ENCODE measurements at regions not wholly inside any gene's neighbourhood (a gene's known extent, or its start where the extent isn't known, plus 50 kb on each side); places are given as distances from the start of the nearest gene placed in this dataset.

- ATAC-seq (ENCODE audit: low read depth) (no peak), DNase-seq (ENCODE audit: low spot score) (no peak)
- H3K9me3 ChIP-seq (ENCODE audit: severe bottlenecking): no peaks in the 10 kb centered on the region
- no peaks in the 10 kb centered on the region for H3K36me3 ChIP-seq (ENCODE audit: low read depth)
- H3K27me3 ChIP-seq (ENCODE audit: insufficient read depth, poor library complexity, severe bottlenecking): no peaks in the 10 kb centered on the region
- H3K4me1 ChIP-seq (ENCODE audit: insufficient read depth, poor library complexity, severe bottlenecking): peaks cover 15% of the 10 kb centered on the region
- H3K4me3 ChIP-seq (ENCODE audit: severe bottlenecking): no peak overlapping the region
- peak overlapping the region; percentile 58 for H3K27ac ChIP-seq (ENCODE audit: poor library complexity, severe bottlenecking)
- no peak for TF ChIP-seq CTCF (IDR thresholded peaks at IDR 0.05; ENCODE audit: poor library complexity, severe bottlenecking)
These were observed 201.9 kb downstream of the LY86 start for GRCh38 chr6:6790393-6790792.

- DNase-seq (ENCODE audit: low spot score) (no peak), ATAC-seq (ENCODE audit: low read depth) (peak; percentile 99)
- Histone ChIP-seq H3K36me3 (ENCODE audit: low read depth) (no peaks in the 10 kb centered on the region), H3K4me1 (ENCODE audit: insufficient read depth, poor library complexity, severe bottlenecking) (peaks cover 15% of the 10 kb centered on the region), H3K4me3 (ENCODE audit: severe bottlenecking) (no peak overlapping the region), H3K27ac (ENCODE audit: poor library complexity, severe bottlenecking) (peak overlapping the region; percentile 58), H3K27me3 (ENCODE audit: insufficient read depth, poor library complexity, severe bottlenecking) (no peaks in the 10 kb centered on the region), H3K9me3 (ENCODE audit: severe bottlenecking) (no peaks in the 10 kb centered on the region)
- TF ChIP-seq CTCF (IDR thresholded peaks at IDR 0.05; ENCODE audit: poor library complexity, severe bottlenecking): no peak
These were observed 202.4 kb downstream of the LY86 start for GRCh38 chr6:6790891-6791290.

- DNase-seq (ENCODE audit: low spot score): no peak
- no peak for TF ChIP-seq CTCF (IDR thresholded peaks at IDR 0.05; ENCODE audit: poor library complexity, severe bottlenecking)
- Histone ChIP-seq H3K4me3 (ENCODE audit: severe bottlenecking) (no peak overlapping the region), H3K27ac (ENCODE audit: poor library complexity, severe bottlenecking) (no peak overlapping the region), H3K36me3 (ENCODE audit: low read depth) (no peaks in the 10 kb centered on the region), H3K4me1 (ENCODE audit: insufficient read depth, poor library complexity, severe bottlenecking) (peaks cover 11% of the 10 kb centered on the region), H3K27me3 (ENCODE audit: insufficient read depth, poor library complexity, severe bottlenecking) (no peaks in the 10 kb centered on the region), H3K9me3 (ENCODE audit: severe bottlenecking) (no peaks in the 10 kb centered on the region)
- no peak for ATAC-seq (ENCODE audit: low read depth)
These were observed 205.1 kb downstream of the LY86 start for GRCh38 chr6:6793388-6794250.

GRCh38 chr6:6795393-6795792, 206.9 kb downstream of the LY86 start:
- H3K4me3 ChIP-seq (ENCODE audit: severe bottlenecking): no peak overlapping the region
- TF ChIP-seq CTCF (IDR thresholded peaks at IDR 0.05; ENCODE audit: poor library complexity, severe bottlenecking): no peak
- H3K9me3 ChIP-seq (ENCODE audit: severe bottlenecking): no peaks in the 10 kb centered on the region
- no peak for ATAC-seq (ENCODE audit: low read depth)
- no peak for DNase-seq (ENCODE audit: low spot score)
- peaks cover 11% of the 10 kb centered on the region for H3K4me1 ChIP-seq (ENCODE audit: insufficient read depth, poor library complexity, severe bottlenecking)
- H3K27me3 ChIP-seq (ENCODE audit: insufficient read depth, poor library complexity, severe bottlenecking): no peaks in the 10 kb centered on the region
- H3K36me3 ChIP-seq (ENCODE audit: low read depth): no peaks in the 10 kb centered on the region
- no peak overlapping the region for H3K27ac ChIP-seq (ENCODE audit: poor library complexity, severe bottlenecking)

- no peak for DNase-seq (ENCODE audit: low spot score)
- Histone ChIP-seq H3K27ac (ENCODE audit: poor library complexity, severe bottlenecking) (no peak overlapping the region), H3K36me3 (ENCODE audit: low read depth) (no peaks in the 10 kb centered on the region), H3K27me3 (ENCODE audit: insufficient read depth, poor library complexity, severe bottlenecking) (no peaks in the 10 kb centered on the region), H3K4me3 (ENCODE audit: severe bottlenecking) (no peak overlapping the region), H3K4me1 (ENCODE audit: insufficient read depth, poor library complexity, severe bottlenecking) (no peaks in the 10 kb centered on the region), H3K9me3 (ENCODE audit: severe bottlenecking) (no peaks in the 10 kb centered on the region)
- no peak for ATAC-seq (ENCODE audit: low read depth)
- TF ChIP-seq CTCF (IDR thresholded peaks at IDR 0.05; ENCODE audit: poor library complexity, severe bottlenecking): no peak
These were observed 208.3 kb downstream of the LY86 start for GRCh38 chr6:6796818-6797217.

Data from RWPE2 (cell line).